H9 (cell line): ENCODE measurements at regions not wholly inside any gene's neighbourhood (a gene's known extent, or its start where the extent isn't known, plus 50 kb on each side); places are given as distances from the start of the nearest gene placed in this dataset.

Experiments used
- DNase-seq: peaks from one replicate; pipeline ENCODE4 v3.0.0-alpha.2; 2017
- H2AFZ ChIP-seq: one replicate; pipeline ENCODE4 v1.6.1; 2013; ENCODE audit warnings: mild to moderate bottlenecking, low read length, control low read depth, moderate library complexity
- H2AK5ac ChIP-seq: 2 replicates; pipeline ENCODE4 v1.6.1; 2013; ENCODE audit warnings: low read length, control low read depth, mixed read lengths; ENCODE audit not compliant: insufficient read length
- H2BK120ac ChIP-seq: one replicate; pipeline ENCODE4 v1.6.1; 2013; ENCODE audit warnings: low read depth, mild to moderate bottlenecking, low read length, control low read depth, inconsistent platforms; ENCODE audit not compliant: poor library complexity, severe bottlenecking
- H2BK12ac ChIP-seq: 2 replicates; pipeline ENCODE4 v1.6.1; 2013; ENCODE audit warnings: low read length, control low read depth, mixed read lengths, low read depth; ENCODE audit not compliant: insufficient read length
- H2BK15ac ChIP-seq: 2 replicates; pipeline ENCODE4 v1.6.1; 2013; ENCODE audit warnings: low read depth, low read length, control low read depth
- H2BK20ac ChIP-seq: one replicate; pipeline ENCODE4 v1.6.1; 2013; ENCODE audit warnings: low read depth, mild to moderate bottlenecking, low read length, control low read depth, inconsistent platforms; ENCODE audit not compliant: poor library complexity, severe bottlenecking
- H2BK5ac ChIP-seq: 2 replicates; pipeline ENCODE4 v1.6.1; 2013; ENCODE audit warnings: low read length, control low read depth, mixed read lengths; ENCODE audit not compliant: insufficient read length
- H3K14ac ChIP-seq: 2 replicates; pipeline ENCODE4 v1.6.1; 2013; ENCODE audit warnings: low read length, control low read depth; ENCODE audit not compliant: insufficient read depth
- H3K18ac ChIP-seq: 2 replicates; pipeline ENCODE4 v1.6.1; 2013; ENCODE audit warnings: low read depth, mild to moderate bottlenecking, mixed read lengths, low read length, control low read depth; ENCODE audit not compliant: insufficient read length
- H3K23ac ChIP-seq: 2 replicates; pipeline ENCODE4 v1.6.1; 2013; ENCODE audit warnings: low read length, control low read depth, mixed read lengths, low read depth; ENCODE audit not compliant: insufficient read length
- H3K23me2 ChIP-seq: 2 replicates; pipeline ENCODE4 v1.6.1; 2013; ENCODE audit warnings: low read depth, mild to moderate bottlenecking, mixed read lengths, low read length, control low read depth; ENCODE audit not compliant: insufficient read length, poor library complexity, severe bottlenecking
- H3K27ac ChIP-seq: 2 replicates; pipeline ENCODE4 v1.5.1; 2013; ENCODE audit warnings: low read length, control low read depth, mixed read lengths, low read depth; ENCODE audit not compliant: insufficient read length
- H3K27me3 ChIP-seq: 2 replicates; pipeline ENCODE4 v1.6.1; 2013; ENCODE audit warnings: low read length, control low read depth, inconsistent platforms; ENCODE audit not compliant: insufficient read depth
- H3K4ac ChIP-seq: 2 replicates; pipeline ENCODE4 v1.6.1; 2013; ENCODE audit warnings: low read depth, mild to moderate bottlenecking, control low read depth, inconsistent platforms, low read length, moderate library complexity
- H3K4me1 ChIP-seq: 2 replicates; pipeline ENCODE4 v1.6.1; 2013; ENCODE audit warnings: low read length, control low read depth, inconsistent platforms; ENCODE audit not compliant: insufficient read depth
- H3K4me2 ChIP-seq: 2 replicates; pipeline ENCODE4 v1.6.1; 2013; ENCODE audit warnings: low read length, control low read depth, mixed read lengths; ENCODE audit not compliant: insufficient read length, insufficient read depth
- H3K56ac ChIP-seq: 2 replicates; pipeline ENCODE4 v1.6.1; 2013; ENCODE audit warnings: low read depth, mild to moderate bottlenecking, mixed read lengths, low read length, control low read depth; ENCODE audit not compliant: insufficient read length
- H3K79me1 ChIP-seq: 2 replicates; pipeline ENCODE4 v1.6.1; 2013; ENCODE audit warnings: low read depth, mild to moderate bottlenecking, moderate library complexity, low read length, control low read depth, inconsistent platforms; ENCODE audit not compliant: insufficient read depth, poor library complexity, severe bottlenecking
- H3K79me2 ChIP-seq: 2 replicates; pipeline ENCODE4 v1.6.1; 2013; ENCODE audit warnings: low read length, control low read depth, inconsistent platforms; ENCODE audit not compliant: insufficient read depth
- H3K9ac ChIP-seq: 2 replicates; pipeline ENCODE4 v1.6.1; 2013; ENCODE audit warnings: low read length, control low read depth, mixed read lengths; ENCODE audit not compliant: insufficient read length; ENCODE audit errors: extremely low read depth
- H3K9me3 ChIP-seq: one replicate; pipeline ENCODE4 v1.6.1; 2013; ENCODE audit warnings: low read depth, low read length, inconsistent platforms; ENCODE audit not compliant: control insufficient read depth
- H3T11ph ChIP-seq: one replicate; pipeline ENCODE4 v1.6.1; 2013; ENCODE audit warnings: mild to moderate bottlenecking, low read length, control low read depth, inconsistent platforms
- H4K20me1 ChIP-seq: one replicate; pipeline ENCODE4 v1.6.1; 2013; ENCODE audit not compliant: control insufficient read depth, insufficient read length, insufficient read depth
- H4K5ac ChIP-seq: 2 replicates; pipeline ENCODE4 v1.6.1; 2013; ENCODE audit warnings: low read depth, mild to moderate bottlenecking, mixed read lengths, low read length, control low read depth; ENCODE audit not compliant: insufficient read length
- H4K8ac ChIP-seq: replicated peaks from 2 replicates; pipeline ENCODE4 v1.6.1; 2013; ENCODE audit warnings: low read length, control low read depth, mixed read lengths, low read depth; ENCODE audit not compliant: insufficient read length
- H4K91ac ChIP-seq: 2 replicates; pipeline ENCODE4 v1.6.1; 2013; ENCODE audit warnings: low read depth, mild to moderate bottlenecking, moderate library complexity, mixed read lengths, low read length, control low read depth; ENCODE audit not compliant: insufficient read length
- H3K27ac Mint-ChIP-seq, 3 experiments: 2 replicates in 2 of 3; 3 replicates in 1 of 3; pipeline ENCODE4 v1.8.0; 2020 to 2021; ENCODE audit warnings: mixed read lengths in 3 of 3, mild to moderate bottlenecking in 1 of 3, moderate library complexity in 1 of 3
- H3K27me3 Mint-ChIP-seq: 2 replicates; pipeline ENCODE4 v1.8.0; 2021; ENCODE audit warnings: low read depth, mild to moderate bottlenecking, moderate library complexity, mixed read lengths
- H3K36me3 Mint-ChIP-seq, 3 experiments: 2 replicates in 2 of 3; 3 replicates in 1 of 3; pipeline ENCODE4 v1.8.0; 2020 to 2021; ENCODE audit warnings: low read depth in 3 of 3, mixed read lengths in 3 of 3; ENCODE audit not compliant: insufficient read depth in 1 of 3
- H3K4me1 Mint-ChIP-seq, 2 experiments: 2 replicates each; pipeline ENCODE4 v1.8.0; 2020; ENCODE audit warnings: mixed read lengths in 2 of 2
- H3K4me3 Mint-ChIP-seq, 2 experiments: 2 replicates in 1 of 2; 3 replicates in 1 of 2; pipeline ENCODE4 v1.8.0; 2020 to 2021; ENCODE audit warnings: mild to moderate bottlenecking in 2 of 2, mixed read lengths in 2 of 2, moderate library complexity in 1 of 2
- H3K9me3 Mint-ChIP-seq, 2 experiments: 2 replicates in 1 of 2; 3 replicates in 1 of 2; pipeline ENCODE4 v1.8.0; 2020; ENCODE audit warnings: mild to moderate bottlenecking in 2 of 2, mixed read lengths in 2 of 2, moderate library complexity in 1 of 2
- WGBS: extraction: QIAGEN DNeasy Blood & Tissue Kit; methylation state at CpG from one replicate; pipeline ENCODE4 v1.1.7; 2013; ENCODE audit warnings: missing lambda C conversion rate, low lambda C conversion rate, mixed read lengths; ENCODE audit not compliant: insufficient read length; ENCODE audit errors: extremely low coverage; 5-methylcytosine and 5-hydroxymethylcytosine counted together
- TF ChIP-seq, protein P1 (sequence below): fragments of 200-600 bp; sonication (generic); conservative IDR thresholded peaks from 3 replicates; pipeline ENCODE4 v1.8.0; 2021; ENCODE audit warnings: antibody characterized with exemption, mild to moderate bottlenecking

DNA sequence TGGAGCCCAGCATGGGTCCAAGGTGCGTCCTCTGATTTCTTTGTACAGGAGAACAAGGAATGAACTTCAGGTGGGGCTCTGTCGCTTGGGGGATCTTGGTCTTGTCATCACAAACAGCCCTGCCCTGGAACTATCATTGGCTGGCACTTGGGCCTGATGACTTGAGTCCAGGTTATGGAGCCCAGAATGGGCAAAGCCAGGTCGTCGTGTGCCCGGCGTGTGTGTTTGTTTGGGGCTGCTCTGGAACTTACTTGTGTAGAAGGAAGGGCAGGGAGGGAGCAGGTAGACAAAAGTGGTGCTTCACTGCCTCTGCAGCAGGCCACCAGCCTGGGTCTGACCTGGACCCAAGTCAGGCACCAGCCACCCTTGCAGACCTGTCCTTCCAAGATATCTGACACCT, 306.3 kb upstream of the HS6ST1 start:
- peaks cover 24 to 32% of the 10 kb centered on the region in 2 experiments for H3K4me1 Mint-ChIP-seq
- H2BK20ac ChIP-seq, result no peak overlapping the region
- H2BK15ac ChIP-seq, result no peak overlapping the region
- H3K27ac Mint-ChIP-seq, result no peak overlapping the region; a peak in 1 of 7 replicates
- no peaks in the 10 kb centered on the region for H3K4me1 ChIP-seq
- H3K9ac ChIP-seq, result no peak overlapping the region
- H3K23ac ChIP-seq, result no peak overlapping the region
- no peaks in the 10 kb centered on the region for H3K9me3 Mint-ChIP-seq
- H4K91ac ChIP-seq, result no peak overlapping the region
- H4K5ac ChIP-seq, result no peak overlapping the region
- no peak for DNase-seq
- no peaks in the 10 kb centered on the region for H3K23me2 ChIP-seq
- H3K14ac ChIP-seq, result no peak overlapping the region
- no peaks in the 10 kb centered on the region; a peak in 1 of 7 replicates for H3K36me3 Mint-ChIP-seq
- no peaks in the 10 kb centered on the region for H3K79me1 ChIP-seq
- no CpG with 5 or more reads among the region's 6 CpGs for WGBS
- no peak overlapping the region for H3K4me3 Mint-ChIP-seq
- no peak overlapping the region for H3K4ac ChIP-seq
- no peak overlapping the region for H3T11ph ChIP-seq
- H3K56ac ChIP-seq, result no peak overlapping the region
- no peak overlapping the region for H2AK5ac ChIP-seq
- H3K79me2 ChIP-seq, result no peaks in the 10 kb centered on the region
- no peak overlapping the region for H2BK12ac ChIP-seq
- H2BK120ac ChIP-seq, result no peak overlapping the region
- H3K27ac ChIP-seq, result no peak overlapping the region
- H4K20me1 ChIP-seq, result no peaks in the 10 kb centered on the region
- peaks cover 4% of the 10 kb centered on the region for H3K27me3 Mint-ChIP-seq
- no peaks in the 10 kb centered on the region for H3K9me3 ChIP-seq
- H3K18ac ChIP-seq, result no peak overlapping the region
- H2AFZ ChIP-seq, result no peak overlapping the region
- H2BK5ac ChIP-seq, result no peak overlapping the region
- no peaks in the 10 kb centered on the region for H3K27me3 ChIP-seq
- no peak overlapping the region for H4K8ac ChIP-seq
- no peak overlapping the region for H3K4me2 ChIP-seq
- TF ChIP-seq, protein P1, sequence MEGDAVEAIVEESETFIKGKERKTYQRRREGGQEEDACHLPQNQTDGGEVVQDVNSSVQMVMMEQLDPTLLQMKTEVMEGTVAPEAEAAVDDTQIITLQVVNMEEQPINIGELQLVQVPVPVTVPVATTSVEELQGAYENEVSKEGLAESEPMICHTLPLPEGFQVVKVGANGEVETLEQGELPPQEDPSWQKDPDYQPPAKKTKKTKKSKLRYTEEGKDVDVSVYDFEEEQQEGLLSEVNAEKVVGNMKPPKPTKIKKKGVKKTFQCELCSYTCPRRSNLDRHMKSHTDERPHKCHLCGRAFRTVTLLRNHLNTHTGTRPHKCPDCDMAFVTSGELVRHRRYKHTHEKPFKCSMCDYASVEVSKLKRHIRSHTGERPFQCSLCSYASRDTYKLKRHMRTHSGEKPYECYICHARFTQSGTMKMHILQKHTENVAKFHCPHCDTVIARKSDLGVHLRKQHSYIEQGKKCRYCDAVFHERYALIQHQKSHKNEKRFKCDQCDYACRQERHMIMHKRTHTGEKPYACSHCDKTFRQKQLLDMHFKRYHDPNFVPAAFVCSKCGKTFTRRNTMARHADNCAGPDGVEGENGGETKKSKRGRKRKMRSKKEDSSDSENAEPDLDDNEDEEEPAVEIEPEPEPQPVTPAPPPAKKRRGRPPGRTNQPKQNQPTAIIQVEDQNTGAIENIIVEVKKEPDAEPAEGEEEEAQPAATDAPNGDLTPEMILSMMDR, result no peak
